ENCODE measurements at regions not wholly inside any gene's neighbourhood (a gene's known extent, or its start where the extent isn't known, plus 50 kb on each side); places are given as distances from the start of the nearest gene placed in this dataset.

- DNase-seq (ENCODE audit: low spot score) = no peak
These were observed 409.8 kb downstream of the GPD2 start for GRCh38 chr2:156845806-156846558.

GRCh38 chr2:156852210-156852609, 405.3 kb upstream of the GALNT5 start:
- no peak for DNase-seq (ENCODE audit: low spot score)

- no peak for DNase-seq (ENCODE audit: low spot score)
These were observed 404.8 kb upstream of the GALNT5 start for GRCh38 chr2:156852681-156853080.

GRCh38 chr2:156864325-156864724, 393.2 kb upstream of the GALNT5 start:
- DNase-seq (ENCODE audit: low spot score) = no peak

GRCh38 chr2:156864753-156865152, 392.8 kb upstream of the GALNT5 start:
- no peak for DNase-seq (ENCODE audit: low spot score)

- DNase-seq (ENCODE audit: low spot score) = no peak
These were observed 390.3 kb upstream of the GALNT5 start for GRCh38 chr2:156867201-156867600.

GRCh38 chr2:156874707-156875106, 382.8 kb upstream of the GALNT5 start:
- no peak for DNase-seq (ENCODE audit: low spot score)

GRCh38 chr2:156883804-156884203, 373.7 kb upstream of the GALNT5 start:
- DNase-seq (ENCODE audit: low spot score) = no peak

- DNase-seq (ENCODE audit: low spot score) = no peak
These were observed 373.3 kb upstream of the GALNT5 start for GRCh38 chr2:156884216-156884615.

GRCh38 chr2:156890529-156891148, 366.9 kb upstream of the GALNT5 start:
- DNase-seq (ENCODE audit: low spot score) = no peak

GRCh38 chr2:156891609-156892008, 365.9 kb upstream of the GALNT5 start:
- DNase-seq (ENCODE audit: low spot score) = no peak

- peak; percentile 10 for DNase-seq (ENCODE audit: low spot score)
These were observed 364.8 kb upstream of the GALNT5 start for GRCh38 chr2:156892467-156893281.

- DNase-seq (ENCODE audit: low spot score) = no peak
These were observed 361.2 kb upstream of the GALNT5 start for GRCh38 chr2:156896294-156896693.

GRCh38 chr2:156897548-156897947, 360.0 kb upstream of the GALNT5 start:
- DNase-seq (ENCODE audit: low spot score) = no peak

GRCh38 chr2:156901373-156902031, 356.0 kb upstream of the GALNT5 start:
- no peak for DNase-seq (ENCODE audit: low spot score)

- no peak for DNase-seq (ENCODE audit: low spot score)
These were observed 354.2 kb upstream of the GALNT5 start for GRCh38 chr2:156903335-156903734.

GRCh38 chr2:156907806-156908205, 349.7 kb upstream of the GALNT5 start:
- DNase-seq (ENCODE audit: low spot score) = no peak

- no peak for DNase-seq (ENCODE audit: low spot score)
These were observed 348.7 kb upstream of the GALNT5 start for GRCh38 chr2:156908825-156909224.

- no peak for DNase-seq (ENCODE audit: low spot score)
These were observed 347.5 kb upstream of the GALNT5 start for GRCh38 chr2:156909983-156910382.

GRCh38 chr2:156915332-156915731, 342.2 kb upstream of the GALNT5 start:
- no peak for DNase-seq (ENCODE audit: low spot score)

GRCh38 chr2:156918410-156918809, 339.1 kb upstream of the GALNT5 start:
- no peak for DNase-seq (ENCODE audit: low spot score)

GRCh38 chr2:156930423-156930822, 327.1 kb upstream of the GALNT5 start:
- no peak for DNase-seq (ENCODE audit: low spot score)

Data from mucosa of gallbladder (tissue), 1 donor.